ENCODE measurements at regions not wholly inside any gene's neighbourhood (a gene's known extent, or its start where the extent isn't known, plus 50 kb on each side); places are given as distances from the start of the nearest gene placed in this dataset.

DNA sequence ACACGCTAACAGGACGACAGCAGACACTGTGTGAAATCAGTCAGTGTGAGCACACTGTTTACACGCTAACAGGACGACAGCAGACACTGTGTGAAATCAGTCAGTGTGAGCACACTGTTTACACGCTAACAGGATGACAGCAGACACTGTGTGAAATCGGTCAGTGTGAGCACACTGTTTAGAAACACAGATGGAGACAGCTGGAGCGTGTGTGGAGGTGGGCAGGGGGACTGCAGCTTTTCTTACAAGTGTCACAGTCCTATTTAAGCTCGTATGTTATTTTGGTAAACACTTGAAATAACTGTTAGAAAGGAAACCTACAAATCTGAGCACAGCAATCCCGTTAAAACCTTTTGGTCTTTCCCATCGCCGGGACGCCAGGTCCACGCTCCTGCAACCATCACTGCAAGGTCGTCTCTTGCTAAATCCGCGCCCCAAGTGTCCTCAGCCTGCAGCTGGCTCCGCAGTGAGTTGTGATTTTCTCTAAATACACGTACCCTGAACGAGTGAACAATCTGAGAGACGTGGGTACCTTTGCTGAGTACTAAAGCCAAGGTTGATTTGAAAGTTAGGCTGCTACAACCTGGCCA lies 58.9 kb upstream of the CTDP1 start:
- no peak overlapping the region for H2AFZ ChIP-seq (ENCODE audit: low read depth, low read length, poor library complexity, severe bottlenecking)
- H4K20me1 ChIP-seq (ENCODE audit: insufficient read depth), result no peaks in the 10 kb centered on the region
- DNase-seq (ENCODE audit: low read depth, low spot score) (no peak), ATAC-seq (no peak)
- no peaks in the 10 kb centered on the region for H3K4me1 ChIP-seq (ENCODE audit: control insufficient read depth in 1 of 2, insufficient read depth in 2 of 2, low read length in 2 of 2)
- H3K27ac ChIP-seq (ENCODE audit: low read depth, low read length), result no peak overlapping the region
- ChIA-PET POLR2A (no interaction called here), RAD21 (ENCODE audit: low non-redundant PET in 1 of 2, low total read pairs in 2 of 2, uncharacterized antibody in 2 of 2, unreplicated experiment in 2 of 2) (no interaction called here), CTCF (no interaction called here)
- intact Hi-C loops (cut with micrococcal nuclease), result no loop called here
- H3K9me3 ChIP-seq (ENCODE audit: control insufficient read depth in 1 of 2, insufficient read depth in 1 of 2, low read depth in 1 of 2, low read length in 2 of 2), result no peaks in the 10 kb centered on the region
- no TSS peak for BruUV-seq (replicated peaks)
- no peaks in the 10 kb centered on the region for H3K9me2 ChIP-seq (ENCODE audit: insufficient read depth)
- no peak overlapping the region for H3K4me3 ChIP-seq (replicated peaks in 1 of 2; ENCODE audit: low read depth in 1 of 2, low read length in 2 of 2)
- no peak overlapping the region for H3K9ac ChIP-seq (ENCODE audit: low read length)
- no peak overlapping the region for H3K4me2 ChIP-seq (ENCODE audit: low read length)
- H3K79me2 ChIP-seq (ENCODE audit: insufficient read depth, low read length), result no peaks in the 10 kb centered on the region
- H3K27me3 ChIP-seq (ENCODE audit: insufficient read depth, low read length), result no peaks in the 10 kb centered on the region; the same call in 1 of the 2 replicates
- no peaks in the 10 kb centered on the region for H3K36me3 ChIP-seq (ENCODE audit: control insufficient read depth in 1 of 2, insufficient read depth in 2 of 2, low read length in 2 of 2)
- no peak for TF ChIP-seq POLR2A (IDR thresholded peaks at IDR 0.05; ENCODE audit: borderline replicate concordance, extremely low read depth, insufficient read depth, insufficient read length)
- TF ChIP-seq YY1 (IDR thresholded peaks at IDR 0.05; ENCODE audit: extremely low read depth, insufficient replicate concordance, low read depth, low read length), result no peak
- TF ChIP-seq, protein P1, sequence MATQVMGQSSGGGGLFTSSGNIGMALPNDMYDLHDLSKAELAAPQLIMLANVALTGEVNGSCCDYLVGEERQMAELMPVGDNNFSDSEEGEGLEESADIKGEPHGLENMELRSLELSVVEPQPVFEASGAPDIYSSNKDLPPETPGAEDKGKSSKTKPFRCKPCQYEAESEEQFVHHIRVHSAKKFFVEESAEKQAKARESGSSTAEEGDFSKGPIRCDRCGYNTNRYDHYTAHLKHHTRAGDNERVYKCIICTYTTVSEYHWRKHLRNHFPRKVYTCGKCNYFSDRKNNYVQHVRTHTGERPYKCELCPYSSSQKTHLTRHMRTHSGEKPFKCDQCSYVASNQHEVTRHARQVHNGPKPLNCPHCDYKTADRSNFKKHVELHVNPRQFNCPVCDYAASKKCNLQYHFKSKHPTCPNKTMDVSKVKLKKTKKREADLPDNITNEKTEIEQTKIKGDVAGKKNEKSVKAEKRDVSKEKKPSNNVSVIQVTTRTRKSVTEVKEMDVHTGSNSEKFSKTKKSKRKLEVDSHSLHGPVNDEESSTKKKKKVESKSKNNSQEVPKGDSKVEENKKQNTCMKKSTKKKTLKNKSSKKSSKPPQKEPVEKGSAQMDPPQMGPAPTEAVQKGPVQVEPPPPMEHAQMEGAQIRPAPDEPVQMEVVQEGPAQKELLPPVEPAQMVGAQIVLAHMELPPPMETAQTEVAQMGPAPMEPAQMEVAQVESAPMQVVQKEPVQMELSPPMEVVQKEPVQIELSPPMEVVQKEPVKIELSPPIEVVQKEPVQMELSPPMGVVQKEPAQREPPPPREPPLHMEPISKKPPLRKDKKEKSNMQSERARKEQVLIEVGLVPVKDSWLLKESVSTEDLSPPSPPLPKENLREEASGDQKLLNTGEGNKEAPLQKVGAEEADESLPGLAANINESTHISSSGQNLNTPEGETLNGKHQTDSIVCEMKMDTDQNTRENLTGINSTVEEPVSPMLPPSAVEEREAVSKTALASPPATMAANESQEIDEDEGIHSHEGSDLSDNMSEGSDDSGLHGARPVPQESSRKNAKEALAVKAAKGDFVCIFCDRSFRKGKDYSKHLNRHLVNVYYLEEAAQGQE (IDR thresholded peaks at IDR 0.05; ENCODE audit: low read depth), result no peak
- TF ChIP-seq TCF7L2 (IDR thresholded peaks at IDR 0.05; ENCODE audit: borderline replicate concordance, extremely low read depth, insufficient read depth, insufficient read length), result no peak
- no peak for TF ChIP-seq SIN3A (IDR thresholded peaks at IDR 0.05; ENCODE audit: low read depth)
- TF ChIP-seq FOSL1 (IDR thresholded peaks at IDR 0.05; ENCODE audit: low read depth), result no peak
- TF ChIP-seq EZH2phosphoT487 (IDR thresholded peaks at IDR 0.05; ENCODE audit: borderline replicate concordance), result no peak
- no peak for TF ChIP-seq SRF (IDR thresholded peaks at IDR 0.05; ENCODE audit: low read depth)
- TF ChIP-seq, protein P2, sequence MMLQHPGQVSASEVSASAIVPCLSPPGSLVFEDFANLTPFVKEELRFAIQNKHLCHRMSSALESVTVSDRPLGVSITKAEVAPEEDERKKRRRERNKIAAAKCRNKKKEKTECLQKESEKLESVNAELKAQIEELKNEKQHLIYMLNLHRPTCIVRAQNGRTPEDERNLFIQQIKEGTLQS (IDR thresholded peaks at IDR 0.05), result no peak
- no peak for TF ChIP-seq SP1 (IDR thresholded peaks at IDR 0.05; ENCODE audit: low read depth)
- no peak for TF ChIP-seq EGR1 (IDR thresholded peaks at IDR 0.05; ENCODE audit: low read depth)
- TF ChIP-seq, protein P3, sequence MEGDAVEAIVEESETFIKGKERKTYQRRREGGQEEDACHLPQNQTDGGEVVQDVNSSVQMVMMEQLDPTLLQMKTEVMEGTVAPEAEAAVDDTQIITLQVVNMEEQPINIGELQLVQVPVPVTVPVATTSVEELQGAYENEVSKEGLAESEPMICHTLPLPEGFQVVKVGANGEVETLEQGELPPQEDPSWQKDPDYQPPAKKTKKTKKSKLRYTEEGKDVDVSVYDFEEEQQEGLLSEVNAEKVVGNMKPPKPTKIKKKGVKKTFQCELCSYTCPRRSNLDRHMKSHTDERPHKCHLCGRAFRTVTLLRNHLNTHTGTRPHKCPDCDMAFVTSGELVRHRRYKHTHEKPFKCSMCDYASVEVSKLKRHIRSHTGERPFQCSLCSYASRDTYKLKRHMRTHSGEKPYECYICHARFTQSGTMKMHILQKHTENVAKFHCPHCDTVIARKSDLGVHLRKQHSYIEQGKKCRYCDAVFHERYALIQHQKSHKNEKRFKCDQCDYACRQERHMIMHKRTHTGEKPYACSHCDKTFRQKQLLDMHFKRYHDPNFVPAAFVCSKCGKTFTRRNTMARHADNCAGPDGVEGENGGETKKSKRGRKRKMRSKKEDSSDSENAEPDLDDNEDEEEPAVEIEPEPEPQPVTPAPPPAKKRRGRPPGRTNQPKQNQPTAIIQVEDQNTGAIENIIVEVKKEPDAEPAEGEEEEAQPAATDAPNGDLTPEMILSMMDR (IDR thresholded peaks at IDR 0.05 in 2 of 3, conservative IDR thresholded peaks at IDR 0.05 in 1 of 3; ENCODE audit: borderline replicate concordance in 1 of 3, insufficient read depth in 1 of 3, low read depth in 2 of 3, low read length in 2 of 3), result no peak
- TF ChIP-seq CEBPB (IDR thresholded peaks at IDR 0.05; ENCODE audit: low read depth), result no peak
- no peak for TF ChIP-seq ZNF274 (IDR thresholded peaks at IDR 0.05; ENCODE audit: low read depth, low read length)
- TF ChIP-seq RAD21 (IDR thresholded peaks at IDR 0.05; ENCODE audit: low read depth), result no peak
- TF ChIP-seq, protein P4, sequence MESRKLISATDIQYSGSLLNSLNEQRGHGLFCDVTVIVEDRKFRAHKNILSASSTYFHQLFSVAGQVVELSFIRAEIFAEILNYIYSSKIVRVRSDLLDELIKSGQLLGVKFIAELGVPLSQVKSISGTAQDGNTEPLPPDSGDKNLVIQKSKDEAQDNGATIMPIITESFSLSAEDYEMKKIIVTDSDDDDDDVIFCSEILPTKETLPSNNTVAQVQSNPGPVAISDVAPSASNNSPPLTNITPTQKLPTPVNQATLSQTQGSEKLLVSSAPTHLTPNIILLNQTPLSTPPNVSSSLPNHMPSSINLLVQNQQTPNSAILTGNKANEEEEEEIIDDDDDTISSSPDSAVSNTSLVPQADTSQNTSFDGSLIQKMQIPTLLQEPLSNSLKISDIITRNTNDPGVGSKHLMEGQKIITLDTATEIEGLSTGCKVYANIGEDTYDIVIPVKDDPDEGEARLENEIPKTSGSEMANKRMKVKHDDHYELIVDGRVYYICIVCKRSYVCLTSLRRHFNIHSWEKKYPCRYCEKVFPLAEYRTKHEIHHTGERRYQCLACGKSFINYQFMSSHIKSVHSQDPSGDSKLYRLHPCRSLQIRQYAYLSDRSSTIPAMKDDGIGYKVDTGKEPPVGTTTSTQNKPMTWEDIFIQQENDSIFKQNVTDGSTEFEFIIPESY (IDR thresholded peaks at IDR 0.05; ENCODE audit: extremely low read depth, insufficient replicate concordance, low read length), result no peak
- no peak for TF ChIP-seq EZH2 (IDR thresholded peaks at IDR 0.05)
- no peak for TF ChIP-seq ZFX (IDR thresholded peaks at IDR 0.05)
- no peak for TF ChIP-seq ELF1 (IDR thresholded peaks at IDR 0.05; ENCODE audit: borderline replicate concordance, low read depth)
